ENCODE measurements at regions not wholly inside any gene's neighbourhood (a gene's known extent, or its start where the extent isn't known, plus 50 kb on each side); places are given as distances from the start of the nearest gene placed in this dataset.

- Histone ChIP-seq H3K4me1 (ENCODE audit: control insufficient read depth, insufficient read depth, low read length) (no peaks in the 10 kb centered on the region), H3K36me3 (ENCODE audit: control insufficient read depth in 2 of 2, insufficient read depth in 2 of 2, low read length in 1 of 2) (no peaks in the 10 kb centered on the region), H3K9ac (ENCODE audit: control insufficient read depth, insufficient read depth, low read length) (no peak overlapping the region), H3K9me3 (replicated peaks; ENCODE audit: control insufficient read depth, insufficient read depth, low read length) (no peaks in the 10 kb centered on the region; the same call in 2 of the 3 replicates), H3K79me2 (ENCODE audit: control insufficient read depth, insufficient read depth, low read length) (no peaks in the 10 kb centered on the region), H3K27ac (ENCODE audit: control insufficient read depth, insufficient read depth) (no peak overlapping the region), H3K4me3 (no peak overlapping the region), H4K20me1 (ENCODE audit: control insufficient read depth, insufficient read depth) (no peaks in the 10 kb centered on the region), H3K4me2 (ENCODE audit: control insufficient read depth, insufficient read depth) (no peak overlapping the region), H3K27me3 (replicated peaks in 1 of 2; ENCODE audit: control insufficient read depth in 2 of 2, insufficient read depth in 2 of 2, low read length in 1 of 2) (no peaks in the 10 kb centered on the region), H2AFZ (ENCODE audit: control insufficient read depth, low read depth, low read length) (no peak overlapping the region)
- intact Hi-C loops (cut with micrococcal nuclease; ENCODE audit: unreplicated experiment), result no loop called here
- FAIRE-seq, result no peak
- TF ChIP-seq BMI1 (IDR thresholded peaks at IDR 0.05; ENCODE audit: borderline replicate concordance), result no peak
- TF ChIP-seq CBFB (IDR thresholded peaks at IDR 0.05; ENCODE audit: low read depth), result no peak
- no peak for TF ChIP-seq RELA (IDR thresholded peaks at IDR 0.05; ENCODE audit: borderline replicate concordance, partially characterized antibody)
- TF ChIP-seq PML (IDR thresholded peaks at IDR 0.05; ENCODE audit: low read length), result no peak
- TF ChIP-seq BCL11A (IDR thresholded peaks at IDR 0.05; ENCODE audit: low read depth, low read length), result no peak
- in situ Hi-C loops (cut with MboI), result no loop called here
- CTCF ChIA-PET, result no interaction called here
- 16% methylated on average over 5 of the region's 5 CpGs for WGBS (ENCODE audit: insufficient coverage, insufficient replicate concordance, low lambda C conversion rate, missing lambda C conversion rate)
- RAD21 ChIA-PET (ENCODE audit: unreplicated experiment), result no interaction called here
- DNase-seq (ENCODE audit: low read depth, low spot score), result no peak
- no TSS peak for BruUV-seq (replicated peaks)
- POLR2A ChIA-PET, result no interaction called here
- SMC1A ChIA-PET (ENCODE audit: uncharacterized antibody, unreplicated experiment), result interaction anchor here (0.6 to 1.0 kb wide), 2 partner anchors 33 to 104 kb away, joined by 3 read pairs; no protein-coding TSS in a partner anchor
- no peak for ATAC-seq
Observed at GRCh38 chr2:2557475-2557874, 226.4 kb upstream of the MYT1L start.

- no TSS peak for BruUV-seq (replicated peaks)
- TF ChIP-seq SRF (IDR thresholded peaks at IDR 0.05; ENCODE audit: low read depth in 2 of 2, low read length in 2 of 2), result no peak
- no peak overlapping the region for H3K9ac ChIP-seq (ENCODE audit: control insufficient read depth, insufficient read depth, low read length)
- no peaks in the 10 kb centered on the region for H3K9me3 ChIP-seq (replicated peaks; ENCODE audit: control insufficient read depth, insufficient read depth, low read length)
- 11% methylated on average over 3 of the region's 3 CpGs for WGBS (ENCODE audit: insufficient coverage, insufficient replicate concordance, low lambda C conversion rate, missing lambda C conversion rate)
- H3K79me2 ChIP-seq (ENCODE audit: control insufficient read depth, insufficient read depth, low read length), result no peaks in the 10 kb centered on the region
- FAIRE-seq, result no peak
- ChIA-PET POLR2A (no interaction called here), CTCF (no interaction called here), SMC1A (ENCODE audit: uncharacterized antibody, unreplicated experiment) (no interaction called here), RAD21 (ENCODE audit: unreplicated experiment) (no interaction called here)
- no peak for DNase-seq (ENCODE audit: low read depth, low spot score)
- H4K20me1 ChIP-seq (ENCODE audit: control insufficient read depth, insufficient read depth), result no peaks in the 10 kb centered on the region
- intact Hi-C loops (cut with micrococcal nuclease; ENCODE audit: unreplicated experiment), result no loop called here
- H3K27ac ChIP-seq (ENCODE audit: control insufficient read depth, insufficient read depth), result no peak overlapping the region
- H3K4me1 ChIP-seq (ENCODE audit: control insufficient read depth, insufficient read depth, low read length), result no peaks in the 10 kb centered on the region
- no peak for ATAC-seq
- no peaks in the 10 kb centered on the region for H3K27me3 ChIP-seq (replicated peaks in 1 of 2; ENCODE audit: control insufficient read depth in 2 of 2, insufficient read depth in 2 of 2, low read length in 1 of 2)
- no peaks in the 10 kb centered on the region for H3K36me3 ChIP-seq (ENCODE audit: control insufficient read depth in 2 of 2, insufficient read depth in 2 of 2, low read length in 1 of 2)
- in situ Hi-C loops (cut with MboI), result no loop called here
- no peak overlapping the region for H3K4me2 ChIP-seq (ENCODE audit: control insufficient read depth, insufficient read depth)
- no peak overlapping the region for H2AFZ ChIP-seq (ENCODE audit: control insufficient read depth, low read depth, low read length)
- no peak overlapping the region for H3K4me3 ChIP-seq
Observed at GRCh38 chr2:2550856-2551255, 219.8 kb upstream of the MYT1L start.

All from GM12878 (cell line).